Natural killer cell (primary cell): ENCODE measurements at regions not wholly inside any gene's neighbourhood (a gene's known extent, or its start where the extent isn't known, plus 50 kb on each side); places are given as distances from the start of the nearest gene placed in this dataset.

Source experiments
- ATAC-seq, 3 donors: fragments of 150-1000 bp in 2 of 3; fragments of 200-7000 bp in 1 of 3; cut with Tn5 transposase; 1 replicate in 1 of 3; 2 replicates in 2 of 3; pipeline ENCODE4 v1.10.0; 2021; ENCODE audit warnings: mild to moderate bottlenecking in 2 of 3, moderate library complexity in 2 of 3
- DNase-seq, 2 donors: peaks; one replicate each; pipeline versions ENCODE4 v3.0.0 to v3.0.0-alpha.2; 2013 to 2021; ENCODE audit warnings: mixed read lengths in 1 of 2
- H3K27ac ChIP-seq: one replicate; pipeline ENCODE4 v1.5.1; 2013; ENCODE audit warnings: mild to moderate bottlenecking, low read length
- H3K27me3 ChIP-seq: one replicate; pipeline ENCODE4 v1.6.1; 2013; ENCODE audit warnings: low read length; ENCODE audit not compliant: control insufficient read depth, insufficient read depth
- H3K36me3 ChIP-seq: one replicate; pipeline ENCODE4 v1.6.1; 2013; ENCODE audit warnings: low read length; ENCODE audit not compliant: control insufficient read depth, insufficient read depth
- H3K4me1 ChIP-seq: one replicate; pipeline ENCODE4 v1.6.1; 2013; ENCODE audit warnings: low read length; ENCODE audit not compliant: control insufficient read depth, insufficient read depth
- H3K4me3 ChIP-seq: one replicate; pipeline ENCODE4 v1.5.1; 2013; ENCODE audit warnings: low read length
- H3K9me3 ChIP-seq: one replicate; pipeline ENCODE4 v1.6.1; 2013; ENCODE audit warnings: low read length; ENCODE audit not compliant: control insufficient read depth, insufficient read depth
- H3K27ac Mint-ChIP-seq, 2 donors: one replicate each; pipeline ENCODE4 v1.8.0; 2022; ENCODE audit warnings: mild to moderate bottlenecking in 2 of 2, mixed read lengths in 2 of 2, moderate library complexity in 1 of 2
- H3K27me3 Mint-ChIP-seq, 2 donors: one replicate each; pipeline ENCODE4 v1.8.0; 2022; ENCODE audit warnings: low read depth in 2 of 2, mixed read lengths in 2 of 2
- H3K36me3 Mint-ChIP-seq: one replicate; pipeline ENCODE4 v1.8.0; 2022; ENCODE audit warnings: mixed read lengths
- H3K4me1 Mint-ChIP-seq, 2 donors: one replicate each; pipeline ENCODE4 v1.8.0; 2022; ENCODE audit warnings: mixed read lengths in 2 of 2
- H3K4me3 Mint-ChIP-seq: one replicate; pipeline ENCODE4 v1.8.0; 2022; ENCODE audit warnings: mild to moderate bottlenecking, moderate library complexity, mixed read lengths
- H3K9me3 Mint-ChIP-seq, 2 donors: one replicate each; pipeline ENCODE4 v1.8.0; 2022; ENCODE audit warnings: mixed read lengths in 2 of 2
- WGBS: methylation state at CpG from one replicate; pipeline ENCODE4 v1.1.7; 2013; ENCODE audit warnings: missing lambda C conversion rate; ENCODE audit not compliant: insufficient coverage; 5-methylcytosine and 5-hydroxymethylcytosine counted together
- intact Hi-C: fragments of 100-400 bp; cut with micrococcal nuclease; formaldehyde crosslinking; loops from one replicate; pipeline ENCODE4 v1.14.2; 2022
- TF ChIP-seq, protein P1 (sequence below): fragments of 200-600 bp; IDR thresholded peaks from one replicate; pipeline ENCODE4 v1.8.0; 2022; ENCODE audit warnings: antibody characterized with exemption

DNA sequence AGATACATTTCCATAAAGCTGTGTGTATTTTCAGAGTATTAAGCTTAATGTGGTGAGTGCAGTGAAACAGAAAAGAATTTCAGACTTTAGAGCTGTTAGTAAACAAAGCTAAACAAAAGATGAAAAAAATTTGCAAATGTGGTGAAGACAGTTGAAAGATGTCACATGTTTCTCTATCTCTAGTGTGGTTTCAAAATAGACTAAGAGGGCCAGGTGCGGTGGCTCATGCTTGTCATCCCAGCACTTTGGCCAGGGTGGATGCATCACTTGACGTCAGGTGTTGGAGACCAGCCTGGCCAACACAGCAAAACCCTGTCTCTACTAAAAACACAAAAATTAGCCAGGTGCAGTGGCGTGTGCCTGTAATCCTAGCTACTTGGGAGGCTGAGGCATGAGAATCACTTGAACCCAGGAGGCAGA, 466.0 kb upstream of the NR2F2 start:
- Mint-ChIP-seq H3K4me1 (peaks cover 66 to 67% of the 10 kb centered on the region in 2 donors), H3K4me3 (peak overlapping the region; percentile 78), H3K9me3 (no peaks in the 10 kb centered on the region), H3K27ac (peak overlapping the region; percentile 79 to 90), H3K36me3 (no peaks in the 10 kb centered on the region), H3K27me3 (no peaks in the 10 kb centered on the region)
- TF ChIP-seq, protein P1, sequence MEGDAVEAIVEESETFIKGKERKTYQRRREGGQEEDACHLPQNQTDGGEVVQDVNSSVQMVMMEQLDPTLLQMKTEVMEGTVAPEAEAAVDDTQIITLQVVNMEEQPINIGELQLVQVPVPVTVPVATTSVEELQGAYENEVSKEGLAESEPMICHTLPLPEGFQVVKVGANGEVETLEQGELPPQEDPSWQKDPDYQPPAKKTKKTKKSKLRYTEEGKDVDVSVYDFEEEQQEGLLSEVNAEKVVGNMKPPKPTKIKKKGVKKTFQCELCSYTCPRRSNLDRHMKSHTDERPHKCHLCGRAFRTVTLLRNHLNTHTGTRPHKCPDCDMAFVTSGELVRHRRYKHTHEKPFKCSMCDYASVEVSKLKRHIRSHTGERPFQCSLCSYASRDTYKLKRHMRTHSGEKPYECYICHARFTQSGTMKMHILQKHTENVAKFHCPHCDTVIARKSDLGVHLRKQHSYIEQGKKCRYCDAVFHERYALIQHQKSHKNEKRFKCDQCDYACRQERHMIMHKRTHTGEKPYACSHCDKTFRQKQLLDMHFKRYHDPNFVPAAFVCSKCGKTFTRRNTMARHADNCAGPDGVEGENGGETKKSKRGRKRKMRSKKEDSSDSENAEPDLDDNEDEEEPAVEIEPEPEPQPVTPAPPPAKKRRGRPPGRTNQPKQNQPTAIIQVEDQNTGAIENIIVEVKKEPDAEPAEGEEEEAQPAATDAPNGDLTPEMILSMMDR, result no peak
- peaks cover 34% of the 10 kb centered on the region for H3K4me1 ChIP-seq
- 36% methylated on average over 3 of the region's 3 CpGs for WGBS
- H3K36me3 ChIP-seq, result no peaks in the 10 kb centered on the region
- H3K27ac ChIP-seq, result peak overlapping the region; percentile 60
- DNase-seq (peak; percentile 40 to 54), ATAC-seq (peak; percentile 66 to 79 (median 76))
- intact Hi-C loops, result loop anchor here (2.0 to 10.0 kb wide), 5 partner anchors 14 to 1700 kb away; no protein-coding TSS in a partner anchor
- no peaks in the 10 kb centered on the region for H3K9me3 ChIP-seq
- no peaks in the 10 kb centered on the region for H3K27me3 ChIP-seq
- H3K4me3 ChIP-seq, result no peak overlapping the region

DNA sequence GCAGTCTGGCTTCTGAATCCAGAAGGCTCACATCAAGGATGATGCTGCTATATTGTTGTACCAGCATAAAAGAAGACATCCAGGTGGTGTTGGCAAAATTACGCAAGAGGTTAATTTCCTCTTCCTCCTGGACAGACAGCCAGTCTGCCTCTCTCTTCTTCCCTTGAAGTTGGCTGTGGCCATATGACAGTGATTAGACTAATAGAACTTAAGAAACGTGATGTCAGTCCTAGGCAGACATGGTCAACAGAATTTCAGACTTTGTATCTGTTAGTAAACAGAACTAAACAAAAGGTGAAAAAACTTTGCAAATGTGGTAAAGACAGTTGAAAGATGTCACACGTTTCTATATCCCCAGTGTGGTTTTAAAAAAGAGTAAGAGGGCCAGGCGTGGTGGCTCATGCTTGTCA, 465.2 kb upstream of the NR2F2 start:
- peaks cover 40% of the 10 kb centered on the region for H3K4me1 ChIP-seq
- no peaks in the 10 kb centered on the region for H3K36me3 ChIP-seq
- H3K27me3 ChIP-seq, result no peaks in the 10 kb centered on the region
- DNase-seq, result peak in 1 of 2 donors; percentile 38
- Mint-ChIP-seq H3K36me3 (no peaks in the 10 kb centered on the region), H3K4me3 (peak overlapping the region; percentile 47), H3K27ac (peak overlapping the region; percentile 79 to 90), H3K4me1 (peaks cover 75 to 76% of the 10 kb centered on the region in 2 donors), H3K9me3 (no peaks in the 10 kb centered on the region), H3K27me3 (no peaks in the 10 kb centered on the region)
- peak overlapping the region; percentile 60 for H3K27ac ChIP-seq
- H3K4me3 ChIP-seq, result no peak overlapping the region
- intact Hi-C loops, result loop anchor here (2.0 to 10.0 kb wide), 5 partner anchors 13 to 1701 kb away; no protein-coding TSS in a partner anchor
- no peaks in the 10 kb centered on the region for H3K9me3 ChIP-seq
- ATAC-seq, result peak; percentile 38 to 63 (median 53)
- TF ChIP-seq, protein P1, result no peak
- WGBS, result 46% methylated on average over 4 of the region's 4 CpGs

DNA sequence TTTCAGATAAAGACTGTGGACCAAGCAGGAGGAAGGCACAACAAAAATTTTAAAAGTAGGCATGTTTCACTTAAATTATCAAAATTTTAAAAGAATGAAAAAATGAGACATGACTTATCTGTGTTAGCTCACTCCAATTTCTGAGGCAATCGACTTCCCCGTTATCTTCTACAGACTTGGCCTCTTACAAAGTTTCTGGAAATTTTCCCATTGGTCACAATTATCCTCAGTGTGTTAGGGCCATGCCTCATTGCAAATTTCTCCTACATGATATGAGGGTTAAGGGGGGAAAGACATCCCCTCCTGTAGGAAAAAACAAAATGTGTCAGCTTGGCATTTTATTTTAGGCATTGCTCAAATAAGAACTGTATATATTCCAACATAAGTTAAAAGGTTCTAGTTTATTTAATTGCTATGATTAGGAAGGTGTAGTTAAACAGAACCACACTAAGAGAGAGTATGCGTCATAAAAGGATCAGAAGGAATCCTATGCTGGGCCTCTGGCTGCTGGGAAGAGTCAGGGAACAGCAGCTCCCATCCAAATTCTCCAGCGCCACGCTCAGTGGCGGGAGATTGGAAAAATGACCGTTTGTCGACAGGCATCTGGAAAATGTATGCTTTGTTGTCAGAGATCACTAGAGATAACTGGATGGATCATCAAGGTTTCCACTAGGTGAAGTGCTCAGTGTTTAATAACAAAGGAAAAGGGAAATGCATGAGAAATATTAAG, 463.6 kb upstream of the NR2F2 start:
- ATAC-seq (no peak), DNase-seq (no peak)
- Mint-ChIP-seq H3K36me3 (no peaks in the 10 kb centered on the region), H3K27ac (peak overlapping the region; percentile 79 to 90), H3K27me3 (no peaks in the 10 kb centered on the region), H3K4me3 (peak overlapping the region; percentile 13), H3K9me3 (no peaks in the 10 kb centered on the region), H3K4me1 (peaks cover 90 to 91% of the 10 kb centered on the region in 2 donors)
- intact Hi-C loops, result loop anchor here (10.0 kb wide), 1 partner anchor 1702 kb away; no protein-coding TSS in a partner anchor
- Histone ChIP-seq H3K36me3 (no peaks in the 10 kb centered on the region), H3K4me3 (no peak overlapping the region), H3K9me3 (no peaks in the 10 kb centered on the region), H3K27me3 (no peaks in the 10 kb centered on the region), H3K4me1 (peaks cover 50% of the 10 kb centered on the region), H3K27ac (no peak overlapping the region)
- TF ChIP-seq, protein P1, result no peak
- WGBS, result 94% methylated on average over 8 of the region's 8 CpGs
